ENCODE measurements at regions not wholly inside any gene's neighbourhood (a gene's known extent, or its start where the extent isn't known, plus 50 kb on each side); places are given as distances from the start of the nearest gene placed in this dataset.
"Not testable (repeated sequence)": the region's sequence is repeated elsewhere in the genome, so short reads cannot be mapped to it uniquely, and the experiment has no call there.

DNA sequence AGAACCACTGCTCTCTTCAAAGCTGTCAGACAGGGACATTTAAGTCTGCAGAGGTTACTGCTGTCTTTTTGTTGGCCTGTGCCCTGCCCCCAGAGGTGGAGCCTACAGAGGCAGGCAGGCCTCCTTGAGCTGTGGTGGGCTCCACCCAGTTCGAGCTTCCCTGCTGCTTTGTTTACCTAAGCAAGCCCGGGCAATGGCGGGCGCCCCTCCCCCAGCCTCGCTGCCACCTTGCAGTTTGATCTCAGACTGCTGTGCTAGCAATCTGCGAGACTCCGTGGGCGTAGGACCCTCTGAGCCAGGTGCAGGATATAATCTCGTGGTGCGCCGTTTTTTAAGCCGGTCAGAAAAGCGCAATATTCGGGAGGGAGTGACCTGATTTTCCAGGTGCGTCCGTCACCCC lies 138.9 kb downstream of the KCNS3 start:
- not testable (repeated sequence) for DNase-seq (ENCODE audit: low read depth in 2 of 2)

DNA sequence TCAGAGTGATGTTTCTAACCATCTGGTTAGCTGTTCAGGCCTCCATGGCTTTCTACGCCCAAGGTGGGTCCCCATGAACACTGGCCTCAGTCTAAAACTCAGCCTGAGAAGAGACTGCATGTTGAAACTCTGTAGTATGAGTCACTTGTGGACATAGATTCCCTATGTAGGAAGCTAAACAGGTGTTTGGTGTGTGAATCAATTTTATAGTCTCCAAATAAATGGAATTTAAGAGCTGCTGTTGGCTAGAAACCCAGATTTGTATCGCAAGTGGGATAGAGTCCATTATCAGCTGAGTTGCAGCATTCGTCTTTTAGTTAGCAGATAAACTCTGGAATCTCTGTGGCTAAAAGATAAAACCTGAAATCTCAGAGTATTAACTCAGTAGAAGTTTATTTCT lies 131.4 kb downstream of the KCNS3 start:
- DNase-seq (ENCODE audit: low read depth in 2 of 2): no peak

DNA sequence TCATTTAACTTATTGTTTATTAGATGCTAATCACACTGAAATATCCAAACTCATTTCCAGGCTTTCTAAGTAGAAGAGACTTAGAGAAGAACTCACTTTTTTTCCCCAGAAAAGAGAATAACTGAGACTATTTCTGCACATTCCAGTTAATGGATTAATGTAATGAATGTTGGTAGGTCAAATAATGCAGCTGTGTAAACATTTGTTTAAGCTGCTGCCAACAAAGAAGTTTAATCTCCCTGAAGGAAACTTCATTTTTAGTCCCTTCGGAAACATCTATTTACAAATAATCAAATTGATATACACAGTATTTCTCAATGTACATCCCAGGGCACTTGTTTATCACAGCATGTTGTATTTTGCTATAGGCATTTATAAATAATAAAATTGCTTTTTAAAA lies 126.9 kb downstream of the KCNS3 start:
- DNase-seq (ENCODE audit: low read depth in 2 of 2): no peak

DNA sequence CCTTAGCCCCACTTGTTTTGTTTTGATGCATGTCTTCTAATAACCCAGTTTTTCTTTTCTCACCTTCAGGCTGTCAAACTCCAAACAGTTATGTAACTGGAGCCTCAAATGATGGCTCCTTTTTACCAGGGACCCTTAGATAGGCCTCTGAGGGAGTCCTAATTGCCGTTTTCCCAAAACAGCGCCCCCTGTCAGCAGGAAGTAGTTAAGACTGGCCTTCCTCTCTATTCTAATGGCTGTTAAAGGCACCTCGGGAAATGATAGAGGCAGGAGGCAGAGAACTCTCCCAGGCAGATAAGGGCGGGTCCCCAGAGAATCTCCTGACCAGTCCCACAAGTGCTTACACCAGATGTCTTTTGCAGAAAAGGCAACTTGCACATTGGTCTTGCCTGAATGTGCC lies 123.2 kb downstream of the KCNS3 start:
- DNase-seq (ENCODE audit: low read depth in 2 of 2): no peak

DNA sequence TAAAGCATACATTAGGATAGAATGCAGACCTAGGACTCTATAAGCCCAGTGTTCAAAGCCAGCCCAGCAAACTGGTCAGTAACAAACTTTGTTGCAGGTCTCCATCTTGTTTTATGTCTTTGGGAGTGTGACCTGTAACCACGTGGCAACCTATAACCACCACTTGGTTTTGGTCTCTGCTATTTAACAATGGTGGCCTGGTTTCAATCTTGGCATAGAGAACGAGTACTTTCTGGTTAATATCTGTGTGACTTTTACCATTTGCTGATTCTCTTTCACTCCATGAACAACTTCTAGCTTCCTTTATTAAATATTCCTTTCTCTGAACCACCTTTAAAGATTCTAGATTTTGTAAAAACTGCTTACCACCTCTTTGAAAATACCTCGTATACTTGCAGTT lies 118.5 kb downstream of the KCNS3 start:
- DNase-seq (ENCODE audit: low read depth in 2 of 2): no peak

DNA sequence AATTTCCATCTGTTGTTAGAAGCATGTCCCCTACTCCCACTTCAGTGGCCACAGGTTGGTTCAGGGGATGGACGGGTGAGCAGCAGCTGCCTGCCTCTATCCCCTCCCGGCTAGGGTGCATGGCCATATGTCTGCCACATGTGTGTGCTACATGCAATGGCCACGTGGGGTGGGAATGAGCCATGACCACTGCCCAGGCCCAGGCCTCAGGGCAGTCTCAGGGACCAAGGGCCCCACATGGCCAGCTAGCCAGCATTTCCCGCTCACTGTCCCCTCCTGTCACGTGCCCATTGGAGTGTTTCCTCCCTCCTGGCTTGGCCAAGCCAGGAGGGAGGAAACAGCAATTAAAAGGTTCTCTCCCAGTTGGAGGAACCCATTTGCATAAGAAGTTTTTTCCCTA lies 117.1 kb downstream of the KCNS3 start:
- no peak for DNase-seq (ENCODE audit: low read depth in 2 of 2)
